GM19395 (cell line): ENCODE measurements at regions not wholly inside any gene's neighbourhood (a gene's known extent, or its start where the extent isn't known, plus 50 kb on each side); places are given as distances from the start of the nearest gene placed in this dataset.

Experiments used
- ATAC-seq: cut with Tn5 transposase; IDR thresholded peaks from one replicate; pipeline ENCODE4 v1.9.1; 2021; ENCODE audit warnings: mild to moderate bottlenecking, moderate library complexity; ENCODE audit not compliant: unreplicated experiment

- no peak for ATAC-seq
Measured at GRCh38 chr18:62665188-62665587, 50.2 kb upstream of the PHLPP1 start.
